Dedifferentiated amniotic fluid mesenchymal stem cell (primary cell): ENCODE measurements at regions not wholly inside any gene's neighbourhood (a gene's known extent, or its start where the extent isn't known, plus 50 kb on each side); places are given as distances from the start of the nearest gene placed in this dataset.

Source experiments
- DNase-seq: peaks from one replicate; pipeline ENCODE4 v3.0.0-alpha.2; 2016; ENCODE audit errors: extremely low spot score

GRCh38 chr3:31455524-31455923 is 77.2 kb upstream of the STT3B start:
- no peak for DNase-seq

GRCh38 chr3:31456373-31456772 is 76.4 kb upstream of the STT3B start:
- DNase-seq, result no peak

- DNase-seq, result no peak
These were observed 71.3 kb upstream of the STT3B start for GRCh38 chr3:31461426-31461825.

GRCh38 chr3:31462050-31462569 is 70.6 kb upstream of the STT3B start:
- DNase-seq, result no peak

GRCh38 chr3:31465999-31466398 is 66.7 kb upstream of the STT3B start:
- no peak for DNase-seq

- DNase-seq, result no peak
These were observed 65.9 kb upstream of the STT3B start for GRCh38 chr3:31466866-31467265.

- DNase-seq, result no peak
These were observed 64.3 kb upstream of the STT3B start for GRCh38 chr3:31468433-31468832.

GRCh38 chr3:31469385-31469784 is 63.3 kb upstream of the STT3B start:
- DNase-seq, result no peak

- no peak for DNase-seq
These were observed 60.0 kb upstream of the STT3B start for GRCh38 chr3:31472479-31473390.

- DNase-seq, result no peak
These were observed 56.5 kb upstream of the STT3B start for GRCh38 chr3:31476209-31476608.

- DNase-seq, result no peak
These were observed 53.3 kb upstream of the STT3B start for GRCh38 chr3:31479431-31479830.

- no peak for DNase-seq
These were observed 51.0 kb upstream of the STT3B start for GRCh38 chr3:31481697-31482096.

- DNase-seq, result no peak
These were observed 50.1 kb upstream of the STT3B start for GRCh38 chr3:31482493-31483200.
